GM18907 (cell line): ENCODE measurements at regions not wholly inside any gene's neighbourhood (a gene's known extent, or its start where the extent isn't known, plus 50 kb on each side); places are given as distances from the start of the nearest gene placed in this dataset.

ENCODE experiments used
- ATAC-seq: cut with Tn5 transposase; IDR thresholded peaks from one replicate; pipeline ENCODE4 v1.9.1; 2021; ENCODE audit warnings: mild to moderate bottlenecking, moderate library complexity; ENCODE audit not compliant: unreplicated experiment

GRCh38 chr3:187947927-187948682, 202.8 kb upstream of the BCL6 start:
- ATAC-seq = no peak

- ATAC-seq = no peak
These were observed 204.0 kb upstream of the BCL6 start for GRCh38 chr3:187949093-187949820.

- ATAC-seq = no peak
These were observed 203.3 kb upstream of the LPP start for GRCh38 chr3:187950671-187951070.

GRCh38 chr3:187951452-187952190, 202.3 kb upstream of the LPP start:
- ATAC-seq = no peak

GRCh38 chr3:187952849-187953248, 201.1 kb upstream of the LPP start:
- ATAC-seq = no peak

DNA sequence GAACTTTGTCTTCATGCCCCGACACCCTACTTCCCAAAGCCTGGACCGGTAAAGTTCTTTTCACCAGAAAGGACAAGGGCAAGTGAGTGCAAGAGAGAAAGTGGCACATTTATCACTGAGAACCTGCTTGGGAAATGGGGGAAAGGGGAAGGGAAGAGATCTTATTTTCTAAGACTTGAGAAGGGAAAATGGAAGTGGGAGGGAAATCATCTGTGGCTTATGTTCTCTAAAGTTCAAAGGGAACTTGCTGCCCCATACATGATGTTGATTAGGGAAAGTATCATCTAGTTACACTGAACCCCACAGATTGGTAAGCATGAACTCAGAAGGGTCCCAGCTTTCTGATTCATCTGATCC, 199.5 kb upstream of the LPP start:
- no peak for ATAC-seq

GRCh38 chr3:187954873-187955586, 198.9 kb upstream of the LPP start:
- no peak for ATAC-seq

DNA sequence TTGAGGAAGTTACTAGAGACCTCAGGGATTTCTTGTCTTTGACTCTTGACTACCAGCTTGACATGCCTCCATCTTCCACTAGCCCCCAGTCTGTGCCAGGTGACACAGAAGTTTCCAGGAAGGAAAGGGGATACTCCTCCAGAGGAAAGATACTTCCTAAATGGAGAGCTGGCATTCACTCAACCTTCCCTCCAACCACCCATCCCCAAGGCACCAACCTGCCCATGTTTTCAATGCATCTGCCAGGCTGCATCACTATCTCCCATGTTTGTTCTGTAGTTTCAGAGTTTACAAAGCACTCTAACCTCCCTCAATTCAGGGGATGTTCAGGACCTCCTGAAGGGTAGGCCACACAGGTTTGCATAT, 198.4 kb upstream of the LPP start:
- no peak for ATAC-seq

- ATAC-seq = no peak
These were observed 196.8 kb upstream of the LPP start for GRCh38 chr3:187957165-187957581.

DNA sequence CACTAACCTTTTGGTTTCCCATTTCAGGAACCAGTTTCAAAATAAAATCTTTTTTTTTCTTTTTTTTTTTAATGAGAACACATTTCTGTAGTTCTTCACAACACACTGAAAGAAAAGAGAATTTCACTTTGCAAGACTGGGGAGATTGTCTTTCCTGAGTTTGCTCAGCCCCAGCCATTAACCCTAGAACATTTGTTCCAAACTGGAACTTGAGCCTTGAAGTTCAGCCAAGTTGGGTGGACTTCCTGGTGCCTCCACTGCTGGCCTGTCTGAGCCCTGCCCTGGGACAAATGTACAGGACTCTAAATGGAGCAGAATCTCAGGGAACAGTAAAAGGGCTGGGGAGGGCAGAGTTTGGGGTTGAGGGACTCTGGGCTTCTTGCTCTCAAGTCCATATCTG, 196.4 kb upstream of the LPP start:
- ATAC-seq = no peak

GRCh38 chr3:187958432-187959003, 195.4 kb upstream of the LPP start:
- ATAC-seq = no peak

DNA sequence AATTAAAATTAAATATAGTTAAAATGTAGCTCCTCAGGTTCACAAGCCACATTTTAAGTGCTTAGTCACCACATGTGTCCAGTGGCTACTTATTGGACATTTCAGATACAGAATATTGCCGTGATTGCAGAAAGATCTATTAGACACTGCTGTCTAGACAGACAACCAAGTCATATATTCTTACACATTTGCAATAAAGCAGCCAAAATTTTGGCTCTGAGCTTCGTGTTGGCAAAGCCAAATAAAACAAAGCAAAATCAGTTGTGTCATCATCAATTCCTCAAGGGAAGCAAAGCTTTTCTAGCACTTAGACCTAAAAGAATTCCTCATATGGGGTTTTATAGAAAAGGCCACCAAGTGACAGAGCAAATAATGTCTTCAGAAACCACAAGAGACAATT, 193.1 kb upstream of the LPP start:
- no peak for ATAC-seq

GRCh38 chr3:187961366-187961765, 192.6 kb upstream of the LPP start:
- ATAC-seq = no peak

GRCh38 chr3:187963003-187963676, 190.8 kb upstream of the LPP start:
- no peak for ATAC-seq

DNA sequence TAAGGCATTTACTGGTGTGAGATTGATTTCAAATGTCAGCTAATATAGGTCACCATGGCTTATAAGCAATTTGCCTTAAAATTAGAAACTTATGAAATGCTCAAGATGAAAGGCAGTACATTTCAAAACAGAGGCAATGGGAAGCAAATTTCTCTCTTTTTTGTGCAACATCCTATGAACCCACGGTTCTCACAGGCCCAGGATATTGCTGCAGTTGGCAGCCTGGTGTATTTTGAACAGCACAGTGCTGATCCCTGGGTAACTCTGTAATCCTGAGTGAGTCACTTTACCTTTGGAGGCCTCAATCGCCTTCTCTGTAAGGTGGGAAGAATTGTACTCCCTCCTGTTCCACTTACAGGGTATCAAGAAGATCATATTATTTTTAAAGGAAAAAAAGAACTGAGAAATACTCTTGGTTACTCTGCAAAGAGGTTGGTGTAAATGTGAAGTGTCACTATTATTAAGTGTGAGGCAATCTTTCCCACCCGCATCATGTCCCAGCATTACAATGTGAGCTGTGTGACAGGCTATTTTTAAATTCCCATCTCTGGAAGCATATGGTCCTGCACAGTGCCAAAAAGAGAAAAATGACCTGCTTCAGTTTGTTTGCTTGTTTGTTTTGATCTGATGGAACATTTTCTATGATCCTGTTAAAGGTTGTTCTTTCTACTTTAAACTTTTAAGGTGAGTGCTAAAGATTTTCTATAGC, 190.1 kb upstream of the LPP start:
- no peak for ATAC-seq

- no peak for ATAC-seq
These were observed 189.2 kb upstream of the LPP start for GRCh38 chr3:187964760-187965159.

DNA sequence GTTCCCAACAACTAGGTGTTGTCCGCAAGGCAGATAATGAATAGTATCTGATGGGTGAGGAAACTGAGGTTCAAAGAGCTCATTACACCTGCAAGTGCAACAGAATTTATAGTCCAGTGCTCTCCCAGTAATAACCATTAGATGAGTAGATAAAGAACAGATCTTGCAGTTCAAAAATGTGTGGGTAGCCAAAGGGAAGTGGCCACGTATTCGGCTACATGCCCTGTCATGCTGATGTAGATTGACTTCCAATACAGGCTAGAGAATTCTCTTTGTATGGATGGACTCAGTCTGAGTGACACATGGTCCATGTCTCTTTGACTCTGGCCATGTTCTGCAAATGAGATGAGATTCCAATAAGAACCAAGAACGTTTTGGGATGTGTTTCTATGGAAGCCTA, 187.9 kb upstream of the LPP start:
- ATAC-seq = no peak

- ATAC-seq = no peak
These were observed 187.1 kb upstream of the LPP start for GRCh38 chr3:187966636-187967406.

GRCh38 chr3:187967993-187968392, 186.0 kb upstream of the LPP start:
- no peak for ATAC-seq
